SK-N-SH (cell line): ENCODE measurements at regions not wholly inside any gene's neighbourhood (a gene's known extent, or its start where the extent isn't known, plus 50 kb on each side); places are given as distances from the start of the nearest gene placed in this dataset.

Experiments used
- CTCF ChIA-PET: fragments of 300-600, 350-600 bp; formaldehyde crosslinking; extraction: SDS; loops from one replicate; lab custom pipeline; 2021; lab: Yijun Ruan, JAX
- POLR2A ChIA-PET: fragments of 350-600 bp; sonication (Branson Sonifier 250); formaldehyde crosslinking; extraction: SDS; loops from one replicate; lab custom pipeline; 2020; ENCODE audit warnings: antibody characterized with exemption, inconsistent platforms; lab: Yijun Ruan, JAX
- DNase-seq: peaks from one replicate; pipeline ENCODE4 v3.0.0; 2012
- H2AFZ ChIP-seq: fragments of 200-600 bp; sonication (generic); 2 replicates; pipeline ENCODE4 v1.8.1; 2016; ENCODE audit warnings: antibody characterized with exemption, mild to moderate bottlenecking, low read depth
- H3F3A ChIP-seq: fragments of 200-600 bp; sonication (generic); replicated peaks from 2 replicates; pipeline ENCODE3; 2016; ENCODE audit warnings: antibody characterized with exemption, mild to moderate bottlenecking; ENCODE audit not compliant: insufficient read depth
- H3K27ac ChIP-seq, 2 experiments: fragments of 200-500 bp in 1 of 2; fragments of 200-600 bp in 1 of 2; sonication (Bioruptor generic) in 1 of 2; sonication (generic), shearing (Covaris generic) in 1 of 2; 2 replicates each; pipeline versions ENCODE4 v1.5.1 to v1.6.1; 2014 to 2016; ENCODE audit warnings: low read depth in 2 of 2, inconsistent platforms in 1 of 2, low read length in 1 of 2, mild to moderate bottlenecking in 1 of 2, mixed read lengths in 1 of 2
- H3K27me3 ChIP-seq: fragments of 200-600 bp; sonication (generic), shearing (Covaris generic); 2 replicates; pipeline ENCODE4 v1.6.1; 2016; ENCODE audit warnings: mixed run types; ENCODE audit not compliant: insufficient read depth
- H3K36me3 ChIP-seq, 2 experiments: fragments of 200-500 bp in 1 of 2; fragments of 200-600 bp in 1 of 2; sonication (Bioruptor generic) in 1 of 2; sonication (generic) in 1 of 2; replicated peaks in 1 of 2; 2 replicates each; pipeline versions ENCODE3 to v1.5.1; 2014 to 2016; ENCODE audit warnings: low read length in 1 of 2, mild to moderate bottlenecking in 1 of 2; ENCODE audit not compliant: insufficient read depth in 2 of 2, control insufficient read depth in 1 of 2
- H3K4me1 ChIP-seq, 2 experiments: fragments of 200-500 bp in 1 of 2; fragments of 200-600 bp in 1 of 2; sonication (Bioruptor generic) in 1 of 2; sonication (generic), shearing (Covaris generic) in 1 of 2; 2 replicates each; pipeline versions ENCODE4 v1.5.1 to v1.6.1; 2014 to 2016; ENCODE audit warnings: low read depth in 1 of 2, low read length in 1 of 2, mixed run types in 1 of 2; ENCODE audit not compliant: insufficient read depth in 2 of 2, control insufficient read depth in 1 of 2
- H3K4me2 ChIP-seq: fragments of 200-600 bp; sonication (generic), shearing (Covaris generic); 2 replicates; pipeline ENCODE4 v1.6.1; 2017; ENCODE audit warnings: mixed run types
- H3K4me3 ChIP-seq, 2 experiments: fragments of 200-500 bp in 1 of 2; fragments of 200-600 bp in 1 of 2; sonication (Bioruptor generic) in 1 of 2; sonication (generic), shearing (Covaris generic) in 1 of 2; 2 replicates each; pipeline versions ENCODE4 v1.5.1 to v1.8.1; 2014 to 2016; ENCODE audit warnings: low read depth in 2 of 2, inconsistent platforms in 1 of 2, low read length in 1 of 2, mild to moderate bottlenecking in 1 of 2, mixed read lengths in 1 of 2, moderate library complexity in 1 of 2
- H3K79me2 ChIP-seq: fragments of 200-600 bp; sonication (generic); 2 replicates; pipeline ENCODE4 v1.8.1; 2017; ENCODE audit warnings: mild to moderate bottlenecking; ENCODE audit not compliant: insufficient read depth
- H3K9ac ChIP-seq: fragments of 200-600 bp; sonication (generic); 2 replicates; pipeline ENCODE4 v1.6.1; 2017; ENCODE audit warnings: mixed run types
- H3K9me2 ChIP-seq: fragments of 200-600 bp; sonication (generic); 2 replicates; pipeline ENCODE4 v1.6.1; 2017; ENCODE audit warnings: mixed run types
- H3K9me3 ChIP-seq: fragments of 200-600 bp; sonication (generic); 2 replicates; pipeline ENCODE4 v1.6.1; 2017; ENCODE audit warnings: mixed run types, mild to moderate bottlenecking, moderate library complexity
- H4K20me1 ChIP-seq: fragments of 200-600 bp; sonication (generic); 2 replicates; pipeline ENCODE4 v1.6.1; 2017; ENCODE audit warnings: mild to moderate bottlenecking, mixed run types; ENCODE audit not compliant: insufficient read depth
- ELF1 ChIP-seq: IDR thresholded peaks from 2 replicates; pipeline ENCODE4 v1.4.0; 2012
- FOXJ3 ChIP-seq: sonication (generic); formaldehyde crosslinking; IDR thresholded peaks from 2 replicates; pipeline ENCODE4 v1.5.1; 2020; ENCODE audit warnings: mild to moderate bottlenecking, missing genetic modification reagents
- FOXM1 ChIP-seq: IDR thresholded peaks from 2 replicates; pipeline ENCODE4 v1.4.0; 2012; ENCODE audit warnings: low read depth, mild to moderate bottlenecking
- IRF3 ChIP-seq: fragments of 150-350 bp; IDR thresholded peaks from 2 replicates; pipeline ENCODE4 v1.6.1; 2016; ENCODE audit warnings: mild to moderate bottlenecking, low read depth, low read length
- MAX ChIP-seq: IDR thresholded peaks from 2 replicates; pipeline ENCODE4 v1.4.0; 2012; ENCODE audit warnings: low read depth
- MXI1 ChIP-seq: IDR thresholded peaks from 2 replicates; pipeline ENCODE4 v1.6.1; 2012; ENCODE audit warnings: mild to moderate bottlenecking, low read depth, low read length, improper control_type of control experiment
- NRF1 ChIP-seq: IDR thresholded peaks from 2 replicates; pipeline ENCODE4 v1.6.1; 2012; ENCODE audit warnings: low read depth, mild to moderate bottlenecking, low read length
- RXRA ChIP-seq: IDR thresholded peaks from 2 replicates; pipeline ENCODE4 v1.4.0; 2012; ENCODE audit warnings: low read depth, mild to moderate bottlenecking, borderline replicate concordance
- SIN3A ChIP-seq: IDR thresholded peaks from 2 replicates; pipeline ENCODE4 v1.6.1; 2012; ENCODE audit warnings: low read depth, mild to moderate bottlenecking, low read length, moderate library complexity, borderline replicate concordance
- YY1 ChIP-seq: IDR thresholded peaks from 2 replicates; pipeline ENCODE4 v1.4.0; 2012; ENCODE audit warnings: low read depth, mild to moderate bottlenecking
- ZBTB33 ChIP-seq: IDR thresholded peaks from 2 replicates; pipeline ENCODE4 v1.4.0; 2012; ENCODE audit warnings: low read depth, borderline replicate concordance
- WGBS: methylation state at CpG from one replicate; pipeline ENCODE4 v1.1.6; 2017; ENCODE audit warnings: low lambda C conversion rate; 5-methylcytosine and 5-hydroxymethylcytosine counted together

GRCh38 chr3:124619887-124620599 is 110.2 kb upstream of the UMPS start:
- ChIA-PET CTCF (interaction anchor here (1.4 kb wide), 1 partner anchor 55 kb away, joined by 3 read pairs; no protein-coding TSS in a partner anchor), POLR2A (no interaction called here)
- H3K9ac ChIP-seq: no peak overlapping the region
- H3K4me3 ChIP-seq: no peak overlapping the region
- TF ChIP-seq MXI1: no peak
- no peaks in the 10 kb centered on the region for H3K9me2 ChIP-seq
- no peaks in the 10 kb centered on the region for H3K9me3 ChIP-seq
- no peaks in the 10 kb centered on the region for H3K4me1 ChIP-seq
- WGBS: 91% methylated on average over 4 of the region's 4 CpGs
- no peak for DNase-seq
- no peaks in the 10 kb centered on the region for H4K20me1 ChIP-seq
- H3K79me2 ChIP-seq: no peaks in the 10 kb centered on the region
- H3K27me3 ChIP-seq: no peaks in the 10 kb centered on the region
- H3K27ac ChIP-seq: no peak overlapping the region
- no peaks in the 10 kb centered on the region for H3F3A ChIP-seq
- no peak overlapping the region for H3K4me2 ChIP-seq
- no peak overlapping the region for H2AFZ ChIP-seq
- no peaks in the 10 kb centered on the region for H3K36me3 ChIP-seq

- Histone ChIP-seq H3K9me3 (no peaks in the 10 kb centered on the region), H2AFZ (no peak overlapping the region), H3K9ac (no peak overlapping the region), H3F3A (no peaks in the 10 kb centered on the region), H3K4me3 (no peak overlapping the region), H4K20me1 (no peaks in the 10 kb centered on the region), H3K27ac (no peak overlapping the region), H3K9me2 (no peaks in the 10 kb centered on the region), H3K27me3 (no peaks in the 10 kb centered on the region), H3K4me2 (no peak overlapping the region), H3K36me3 (no peaks in the 10 kb centered on the region), H3K79me2 (no peaks in the 10 kb centered on the region), H3K4me1 (no peaks in the 10 kb centered on the region)
- 70% methylated on average over 6 of the region's 6 CpGs for WGBS
- TF ChIP-seq ELF1 (no peak), MAX (no peak), YY1 (no peak), NRF1 (no peak), FOXJ3 (CRISPR knock-in tag) (no peak), FOXM1 (no peak), SIN3A (no peak), RXRA (no peak), IRF3 (no peak), ZBTB33 (no peak)
- CTCF ChIA-PET: interaction anchor here (1.4 kb wide), 1 partner anchor 55 kb away, joined by 3 read pairs; no protein-coding TSS in a partner anchor
- DNase-seq: no peak
- POLR2A ChIA-PET: no interaction called here
These were observed 109.6 kb upstream of the UMPS start for GRCh38 chr3:124620600-124621063.
